ENCODE measurements at regions not wholly inside any gene's neighbourhood (a gene's known extent, or its start where the extent isn't known, plus 50 kb on each side); places are given as distances from the start of the nearest gene placed in this dataset.

DNA sequence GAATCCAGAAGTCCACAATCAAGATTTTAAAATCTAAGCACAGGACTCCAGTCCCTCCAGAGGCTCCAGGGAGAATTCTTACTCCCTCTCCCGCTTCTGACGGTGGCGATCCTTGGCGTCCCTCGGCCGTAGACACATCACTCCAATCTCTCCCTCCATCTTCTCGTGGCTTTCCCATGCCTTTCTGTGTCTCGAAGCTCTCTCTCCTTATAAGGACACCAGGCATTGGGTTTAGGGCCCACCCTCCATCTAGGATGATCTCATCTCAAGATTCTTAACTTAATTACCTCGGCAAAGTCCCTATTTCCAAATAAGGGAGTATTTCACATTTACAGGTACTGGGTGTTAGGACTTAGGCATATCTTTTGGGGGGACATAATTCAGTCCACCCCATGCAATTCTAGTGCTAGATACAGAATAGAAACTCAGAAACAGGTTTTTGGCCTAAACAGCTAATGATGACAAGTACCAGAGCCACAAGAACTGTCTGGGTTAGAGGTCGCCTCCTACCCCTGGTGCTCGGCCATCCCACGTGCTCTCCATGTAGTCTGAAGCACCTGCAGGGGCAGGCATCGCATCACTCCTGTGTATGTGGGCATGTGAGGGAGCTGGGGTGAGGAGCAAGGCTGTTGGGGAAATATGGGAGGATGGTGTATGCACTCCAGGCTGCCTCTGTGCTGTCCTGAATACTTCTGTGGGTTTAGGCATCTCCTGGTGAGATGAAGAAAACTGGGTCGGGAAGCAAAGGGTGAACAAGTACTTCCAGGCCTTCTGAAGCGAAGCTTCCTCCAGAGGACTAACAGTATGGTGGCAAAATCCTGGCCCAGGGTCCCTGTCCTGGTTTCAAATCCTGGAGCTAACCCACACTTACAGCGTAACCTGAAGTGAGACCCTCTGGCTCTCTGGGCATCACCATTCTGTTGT, 298.3 kb upstream of the ZMIZ1 start:
- DNase-seq: no peak

DNA sequence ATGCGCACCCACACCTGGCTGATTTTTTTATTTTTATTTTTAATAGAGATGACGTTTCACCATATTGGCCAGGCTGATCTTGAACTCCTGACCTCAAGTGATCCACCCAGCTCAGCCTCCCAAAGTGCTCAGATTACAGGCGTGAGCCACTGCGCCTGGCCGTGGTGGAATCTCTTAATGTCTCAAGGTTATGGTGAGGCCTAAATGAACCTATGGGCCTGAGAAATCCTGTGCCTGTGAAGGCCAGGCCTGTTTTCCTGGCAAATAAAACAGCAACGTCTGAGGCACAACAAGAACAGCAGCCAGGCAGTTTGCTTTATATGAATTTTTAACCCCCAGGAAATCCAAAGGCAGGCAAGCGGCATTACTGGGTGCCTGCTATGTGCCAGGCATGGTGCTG, 297.5 kb upstream of the ZMIZ1 start:
- no peak for DNase-seq

DNA sequence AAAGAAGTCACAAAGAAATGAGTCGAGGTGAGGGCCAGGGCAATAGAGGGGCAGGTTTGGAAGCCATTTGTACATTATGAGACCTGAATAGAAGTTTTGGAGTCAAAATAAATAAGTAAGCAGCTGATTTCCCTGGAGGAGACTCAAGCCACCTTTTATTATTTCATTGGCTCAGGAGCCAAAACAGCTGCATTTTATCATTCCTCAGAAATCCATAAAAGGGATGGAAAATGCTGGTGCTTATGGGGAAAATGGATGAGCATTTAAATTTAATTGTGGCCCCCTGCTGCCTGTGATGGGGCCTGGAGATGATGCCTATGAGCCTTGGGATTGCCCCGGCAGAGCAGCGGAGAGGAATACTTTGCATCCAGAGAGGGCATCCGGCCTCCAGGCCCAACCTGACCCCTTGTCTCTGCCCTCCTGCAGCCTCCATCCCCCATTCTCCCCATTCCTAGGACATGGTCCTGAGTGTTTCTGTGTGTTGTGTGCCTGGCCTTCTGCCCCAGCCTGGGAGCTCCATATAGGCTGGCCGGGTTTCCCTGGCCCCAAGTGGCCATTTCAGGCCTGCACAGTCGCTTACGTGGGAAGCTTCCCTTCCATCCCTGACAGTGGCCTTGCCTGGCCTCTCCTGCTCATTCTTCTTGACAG, 296.8 kb upstream of the ZMIZ1 start:
- DNase-seq: no peak

- DNase-seq: no peak
Observed at GRCh38 chr10:78772486-78772885, 296.3 kb upstream of the ZMIZ1 start.

- no peak for DNase-seq
Observed at GRCh38 chr10:78772986-78773530, 295.7 kb upstream of the ZMIZ1 start.

DNA sequence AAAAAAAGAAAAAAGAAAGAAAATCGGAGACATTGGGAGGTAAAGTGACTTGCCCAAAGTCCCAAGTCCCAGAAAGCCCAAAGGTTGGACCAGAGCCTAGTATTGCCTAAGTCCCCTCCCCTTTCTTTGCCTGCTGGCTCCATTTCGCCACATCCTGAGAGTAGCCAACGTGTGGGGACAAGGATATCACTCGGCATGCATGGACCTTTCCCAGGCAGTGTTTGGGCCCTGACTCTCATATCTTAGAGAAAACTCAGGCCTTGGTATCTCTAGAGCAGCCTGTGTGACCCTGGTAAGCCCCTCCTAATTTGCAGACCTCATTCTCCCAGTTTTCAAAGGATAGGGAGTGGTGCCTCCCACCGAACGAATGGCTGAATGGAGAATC, 294.2 kb upstream of the ZMIZ1 start:
- no peak for DNase-seq

GRCh38 chr10:78774999-78775711, 293.6 kb upstream of the ZMIZ1 start:
- DNase-seq: no peak

- no peak for DNase-seq
Observed at GRCh38 chr10:78775891-78776290, 292.9 kb upstream of the ZMIZ1 start.

GRCh38 chr10:78776756-78777155, 292.0 kb upstream of the ZMIZ1 start:
- no peak for DNase-seq

DNA sequence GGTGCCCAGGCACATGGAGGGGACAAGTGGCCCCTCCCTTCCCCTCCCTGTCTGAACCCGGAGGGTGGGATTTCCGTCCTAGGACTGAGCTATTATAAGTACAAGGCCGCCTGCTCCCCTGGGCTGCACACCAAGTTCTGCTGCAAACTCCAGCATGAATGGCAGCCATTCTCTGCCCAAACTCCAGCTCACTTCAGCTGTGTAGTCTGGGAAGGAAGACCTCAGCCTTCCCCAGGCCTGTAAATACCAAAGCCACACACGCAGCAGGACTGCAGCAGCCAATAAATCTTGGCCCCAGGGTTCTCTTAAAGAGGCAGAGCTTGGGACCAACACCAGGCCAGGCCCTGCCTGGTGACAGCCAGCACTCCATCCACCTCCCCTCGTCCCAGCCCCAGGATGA, 291.3 kb upstream of the ZMIZ1 start:
- peak; percentile 82 for DNase-seq

- DNase-seq: no peak
Observed at GRCh38 chr10:78777867-78778266, 290.9 kb upstream of the ZMIZ1 start.

- no peak for DNase-seq
Observed at GRCh38 chr10:78778444-78779338, 290.1 kb upstream of the ZMIZ1 start.

- DNase-seq: no peak
Observed at GRCh38 chr10:78779339-78779955, 289.3 kb upstream of the ZMIZ1 start.

DNA sequence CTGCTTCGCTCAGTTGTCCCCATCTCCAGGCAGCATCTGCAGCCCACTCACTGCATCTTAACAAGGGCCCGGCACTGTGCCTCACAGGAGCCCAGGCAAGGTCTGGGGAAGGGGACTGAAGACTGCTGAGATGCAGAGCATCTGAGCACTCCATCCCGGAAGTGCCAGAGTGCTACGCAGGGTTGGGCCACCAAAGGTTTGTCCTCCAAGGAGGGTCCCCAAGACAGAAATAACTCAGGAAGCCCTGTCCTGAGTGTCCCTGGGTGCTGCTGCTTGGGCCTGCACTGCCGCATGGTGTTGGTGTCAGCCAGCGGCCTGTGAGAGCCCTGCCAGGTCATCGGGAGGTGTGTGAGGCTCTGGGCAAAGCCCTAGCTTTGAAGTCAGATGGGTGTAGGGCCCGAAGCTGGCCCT, 288.2 kb upstream of the ZMIZ1 start:
- DNase-seq: no peak

DNA sequence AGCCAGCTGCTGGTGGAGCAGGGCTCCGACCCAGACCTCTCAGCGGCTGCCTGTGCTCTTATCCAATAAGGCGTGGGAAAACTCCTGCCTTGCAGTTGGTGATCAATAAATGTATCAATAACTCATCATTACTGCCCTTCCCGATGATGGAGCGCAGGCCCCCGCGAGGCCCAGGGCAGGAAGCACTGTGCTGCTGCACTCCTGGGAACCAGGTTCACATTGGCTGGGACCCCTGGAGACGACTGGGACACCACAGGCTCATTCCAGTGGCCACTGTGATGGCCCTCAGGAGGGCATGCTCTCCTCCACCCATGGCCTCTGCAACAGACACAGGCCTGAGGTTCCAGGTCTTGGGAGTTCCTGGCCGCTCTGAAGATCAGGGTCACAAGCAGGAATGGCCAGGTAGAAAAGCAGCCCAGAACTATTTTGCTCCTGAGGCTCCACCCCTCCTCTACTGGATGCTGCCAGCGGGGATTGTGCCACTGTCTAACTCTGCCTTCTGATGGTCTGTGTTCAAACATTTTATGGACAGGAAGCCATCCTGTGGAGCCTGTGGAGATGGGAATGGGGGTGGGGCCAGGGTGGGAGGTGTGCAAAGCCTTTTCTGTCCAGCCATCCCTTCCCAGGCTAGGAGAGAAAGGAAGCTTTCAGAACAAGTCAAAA, 287.4 kb upstream of the ZMIZ1 start:
- DNase-seq: no peak

DNA sequence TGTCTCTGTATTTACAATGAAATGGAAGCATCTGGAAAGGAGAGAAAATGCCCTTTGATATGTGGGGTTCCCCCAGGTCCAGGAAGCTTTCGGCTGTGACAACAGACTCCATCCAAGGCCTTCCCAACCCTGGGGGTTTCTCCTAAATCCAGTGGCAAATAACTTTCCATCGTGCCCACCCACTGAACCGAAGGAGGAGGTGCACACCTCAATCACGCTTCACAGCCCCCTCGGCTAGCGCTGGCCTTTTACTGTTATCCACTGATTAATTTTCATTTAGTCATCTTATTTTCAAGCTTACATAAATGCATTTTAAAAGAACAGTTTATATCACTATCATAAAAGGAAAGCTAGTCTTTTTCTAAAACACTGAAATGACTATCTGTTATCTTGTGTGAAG, 286.8 kb upstream of the ZMIZ1 start:
- no peak for DNase-seq

- DNase-seq: no peak
Observed at GRCh38 chr10:78782441-78782840, 286.3 kb upstream of the ZMIZ1 start.

DNA sequence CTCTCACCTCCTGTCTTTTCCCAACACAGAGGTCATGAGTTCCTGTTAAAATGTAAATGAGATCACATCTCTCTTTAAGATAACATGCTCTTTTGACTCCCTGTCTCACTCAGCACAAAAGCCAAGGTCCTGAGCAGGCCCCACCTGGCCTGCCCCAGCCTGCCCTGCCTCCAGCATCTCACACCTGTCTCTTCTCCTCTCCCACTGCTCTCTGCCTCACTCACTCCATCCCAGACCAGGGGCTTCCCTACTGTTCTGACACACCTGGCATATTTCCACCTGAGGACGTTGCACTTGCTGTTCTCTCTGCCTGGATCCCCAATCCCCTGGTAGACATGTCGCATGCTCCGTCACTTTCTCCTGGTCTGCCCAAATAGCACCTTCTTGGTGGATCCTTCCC, 285.0 kb upstream of the ZMIZ1 start:
- DNase-seq: no peak

GRCh38 chr10:78784546-78784945, 284.2 kb upstream of the ZMIZ1 start:
- DNase-seq: no peak

GRCh38 chr10:78785066-78785465, 283.7 kb upstream of the ZMIZ1 start:
- no peak for DNase-seq

DNA sequence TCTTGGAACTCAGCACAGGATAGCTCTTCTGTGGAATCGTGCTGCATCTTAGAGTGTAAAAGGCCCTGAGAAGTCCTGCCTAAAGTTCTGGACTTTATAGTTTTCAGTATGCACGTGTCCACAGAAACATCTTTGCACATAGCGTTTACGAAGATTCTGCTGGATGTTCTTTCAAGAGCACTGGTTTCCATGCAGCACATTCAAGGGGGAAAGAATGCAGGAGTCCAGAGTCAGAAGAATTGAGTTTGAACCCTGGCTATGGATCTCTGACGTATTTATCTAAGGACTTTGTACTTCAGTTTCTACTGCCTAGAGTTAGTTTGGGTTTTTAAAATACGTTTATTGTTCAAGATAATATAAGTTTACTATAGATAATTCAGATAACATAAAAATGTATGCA, 282.8 kb upstream of the ZMIZ1 start:
- DNase-seq: no peak
